Lower leg skin (tissue), 3 donors: ENCODE measurements at regions not wholly inside any gene's neighbourhood (a gene's known extent, or its start where the extent isn't known, plus 50 kb on each side); places are given as distances from the start of the nearest gene placed in this dataset.

Experiments
- POLR2A ChIP-seq, 2 donors: fragments of 450-650 bp; IDR thresholded peaks; one replicate each; pipeline ENCODE4 v1.6.1; 2016 to 2017; ENCODE audit warnings: antibody characterized with exemption in 2 of 2, mild to moderate bottlenecking in 1 of 2, moderate library complexity in 1 of 2
- TF ChIP-seq, protein P1 (sequence below), 3 donors: fragments of 450-650 bp; IDR thresholded peaks; one replicate each; pipeline ENCODE4 v1.5.1; 2016; ENCODE audit warnings: antibody characterized with exemption in 3 of 3, mild to moderate bottlenecking in 3 of 3, moderate library complexity in 2 of 3

DNA sequence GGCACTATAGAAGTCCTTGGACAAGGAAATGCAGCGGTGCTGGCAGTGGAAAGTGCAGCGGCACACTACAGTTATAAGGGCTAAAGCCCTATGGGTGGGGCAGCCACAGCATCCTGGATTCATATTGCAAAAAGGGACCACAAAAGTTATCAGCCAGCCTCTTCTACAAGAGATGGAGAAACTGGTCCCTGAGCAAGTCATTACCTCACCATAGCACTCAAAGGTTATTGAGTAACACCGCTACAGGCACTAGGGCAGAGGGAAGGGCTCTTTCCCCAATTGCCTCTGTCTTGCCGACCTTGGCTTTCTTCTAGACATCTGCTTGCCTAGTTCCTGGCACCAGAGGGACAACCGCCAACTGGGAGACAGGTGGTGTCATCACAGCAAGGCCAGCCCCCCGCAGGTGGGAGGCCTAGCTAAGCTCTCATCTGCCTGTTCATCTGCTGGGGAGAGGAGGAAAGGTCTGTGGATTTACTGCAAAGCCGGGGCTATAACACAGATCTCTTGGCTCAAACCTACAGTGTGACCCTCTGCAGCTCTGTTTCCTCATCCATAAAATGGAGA is 600.0 kb downstream of the BCOR start:
- TF ChIP-seq, protein P1, sequence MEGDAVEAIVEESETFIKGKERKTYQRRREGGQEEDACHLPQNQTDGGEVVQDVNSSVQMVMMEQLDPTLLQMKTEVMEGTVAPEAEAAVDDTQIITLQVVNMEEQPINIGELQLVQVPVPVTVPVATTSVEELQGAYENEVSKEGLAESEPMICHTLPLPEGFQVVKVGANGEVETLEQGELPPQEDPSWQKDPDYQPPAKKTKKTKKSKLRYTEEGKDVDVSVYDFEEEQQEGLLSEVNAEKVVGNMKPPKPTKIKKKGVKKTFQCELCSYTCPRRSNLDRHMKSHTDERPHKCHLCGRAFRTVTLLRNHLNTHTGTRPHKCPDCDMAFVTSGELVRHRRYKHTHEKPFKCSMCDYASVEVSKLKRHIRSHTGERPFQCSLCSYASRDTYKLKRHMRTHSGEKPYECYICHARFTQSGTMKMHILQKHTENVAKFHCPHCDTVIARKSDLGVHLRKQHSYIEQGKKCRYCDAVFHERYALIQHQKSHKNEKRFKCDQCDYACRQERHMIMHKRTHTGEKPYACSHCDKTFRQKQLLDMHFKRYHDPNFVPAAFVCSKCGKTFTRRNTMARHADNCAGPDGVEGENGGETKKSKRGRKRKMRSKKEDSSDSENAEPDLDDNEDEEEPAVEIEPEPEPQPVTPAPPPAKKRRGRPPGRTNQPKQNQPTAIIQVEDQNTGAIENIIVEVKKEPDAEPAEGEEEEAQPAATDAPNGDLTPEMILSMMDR (IDR thresholded peaks at IDR 0.05): no peak
- TF ChIP-seq POLR2A (IDR thresholded peaks at IDR 0.05): no peak
